Gastrocnemius medialis (tissue), 4 donors: ENCODE measurements at regions not wholly inside any gene's neighbourhood (a gene's known extent, or its start where the extent isn't known, plus 50 kb on each side); places are given as distances from the start of the nearest gene placed in this dataset.

Experiments used
- CTCF ChIP-seq, 5 experiments: fragments of 450-650 bp in 3 of 5; fragments of 200-600 bp in 2 of 5; sonication (generic) in 2 of 5; IDR thresholded peaks in 4 of 5; conservative IDR thresholded peaks in 1 of 5; 1 replicate in 4 of 5; 2 replicates in 1 of 5; pipeline ENCODE4 v1.5.1; 2016 to 2019; ENCODE audit warnings: antibody characterized with exemption in 5 of 5, mild to moderate bottlenecking in 3 of 5, moderate library complexity in 3 of 5
- POLR2A ChIP-seq, 2 donors: fragments of 450-650 bp; IDR thresholded peaks; one replicate each; pipeline ENCODE4 v1.6.1; 2017; ENCODE audit warnings: antibody characterized with exemption in 2 of 2, mild to moderate bottlenecking in 2 of 2, moderate library complexity in 2 of 2

GRCh38 chr14:53333809-53334208 is 180.7 kb upstream of the DDHD1 start:
- TF ChIP-seq POLR2A (IDR thresholded peaks at IDR 0.05): no peak
- no peak for TF ChIP-seq CTCF (IDR thresholded peaks at IDR 0.05 in 4 of 5, conservative IDR thresholded peaks at IDR 0.05 in 1 of 5)
